Liver (tissue), 3 donors: ENCODE measurements at regions not wholly inside any gene's neighbourhood (a gene's known extent, or its start where the extent isn't known, plus 50 kb on each side); places are given as distances from the start of the nearest gene placed in this dataset.

Experiments
- ATF3 ChIP-seq: IDR thresholded peaks from 2 replicates; pipeline ENCODE4 v1.6.1; 2016; ENCODE audit warnings: antibody characterized with exemption
- EGR1 ChIP-seq, 2 donors: IDR thresholded peaks; 2 replicates each; pipeline ENCODE4 v1.6.1; 2016 to 2018; ENCODE audit warnings: antibody characterized with exemption in 2 of 2, low read depth in 2 of 2
- FOXA1 ChIP-seq: IDR thresholded peaks from 2 replicates; pipeline ENCODE4 v1.6.1; 2016; ENCODE audit warnings: antibody characterized with exemption
- GABPA ChIP-seq, 2 donors: IDR thresholded peaks in 1 of 2; conservative IDR thresholded peaks in 1 of 2; 2 replicates each; pipeline ENCODE4 v1.6.1; 2016; ENCODE audit warnings: antibody characterized with exemption in 2 of 2, mild to moderate bottlenecking in 1 of 2, moderate library complexity in 1 of 2
- JUND ChIP-seq, 2 donors: IDR thresholded peaks; 2 replicates each; pipeline ENCODE4 v1.6.1; 2016; ENCODE audit warnings: antibody characterized with exemption in 2 of 2
- MAX ChIP-seq: IDR thresholded peaks from 2 replicates; pipeline ENCODE4 v1.6.1; 2016; ENCODE audit warnings: antibody characterized with exemption
- NR2F2 ChIP-seq: IDR thresholded peaks from 2 replicates; pipeline ENCODE4 v1.6.1; 2016; ENCODE audit warnings: antibody characterized with exemption
- RAD21 ChIP-seq, 2 donors: IDR thresholded peaks; 2 replicates each; pipeline ENCODE4 v1.6.1; 2016; ENCODE audit warnings: antibody characterized with exemption in 2 of 2, mild to moderate bottlenecking in 2 of 2
- REST ChIP-seq: IDR thresholded peaks from 2 replicates; pipeline ENCODE4 v1.6.1; 2016; ENCODE audit warnings: antibody characterized with exemption, mild to moderate bottlenecking
- RXRA ChIP-seq, 2 donors: IDR thresholded peaks; 2 replicates each; pipeline ENCODE4 v1.6.1; 2017 to 2018; ENCODE audit warnings: antibody characterized with exemption in 2 of 2, mild to moderate bottlenecking in 1 of 2
- TAF1 ChIP-seq: conservative IDR thresholded peaks from 2 replicates; pipeline ENCODE4 v1.6.1; 2016; ENCODE audit warnings: antibody characterized with exemption, mild to moderate bottlenecking
- YY1 ChIP-seq: IDR thresholded peaks from 2 replicates; pipeline ENCODE4 v1.6.1; 2016; ENCODE audit warnings: antibody characterized with exemption, mild to moderate bottlenecking
- ZBTB33 ChIP-seq: IDR thresholded peaks from 2 replicates; pipeline ENCODE4 v1.6.1; 2016; ENCODE audit warnings: antibody characterized with exemption
- TF ChIP-seq, protein P1 (sequence below): fragments of 150-350 bp; IDR thresholded peaks from 2 replicates; pipeline ENCODE4 v1.5.1; 2017; ENCODE audit warnings: improper control_type of control experiment, low read depth, low read length; ENCODE audit not compliant: missing input control
- donor health status: healthy.
- donor health status: healthy.

DNA sequence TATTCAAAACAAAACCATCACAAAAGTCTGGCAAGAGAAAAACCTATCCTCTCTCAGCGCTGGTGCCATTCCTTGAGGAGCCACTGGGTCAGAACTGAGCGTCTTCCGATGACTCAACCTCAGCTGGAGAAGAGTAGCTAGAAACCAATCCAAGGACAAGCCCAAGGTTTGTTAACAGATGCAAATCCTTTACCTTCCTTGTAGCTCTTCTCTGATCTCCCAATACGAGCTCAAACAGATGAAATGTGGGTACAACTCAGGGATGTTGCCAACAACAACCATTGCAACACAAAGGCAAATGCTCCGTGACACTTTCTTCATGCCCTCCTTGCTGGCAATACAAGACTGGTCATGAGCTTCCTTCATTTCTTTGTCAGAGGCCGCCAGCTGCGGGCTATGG, 337.1 kb downstream of the SIPA1L2 start:
- TF ChIP-seq NR2F2: no peak
- no peak for TF ChIP-seq RAD21 (IDR thresholded peaks at IDR 0.05)
- TF ChIP-seq, protein P1, sequence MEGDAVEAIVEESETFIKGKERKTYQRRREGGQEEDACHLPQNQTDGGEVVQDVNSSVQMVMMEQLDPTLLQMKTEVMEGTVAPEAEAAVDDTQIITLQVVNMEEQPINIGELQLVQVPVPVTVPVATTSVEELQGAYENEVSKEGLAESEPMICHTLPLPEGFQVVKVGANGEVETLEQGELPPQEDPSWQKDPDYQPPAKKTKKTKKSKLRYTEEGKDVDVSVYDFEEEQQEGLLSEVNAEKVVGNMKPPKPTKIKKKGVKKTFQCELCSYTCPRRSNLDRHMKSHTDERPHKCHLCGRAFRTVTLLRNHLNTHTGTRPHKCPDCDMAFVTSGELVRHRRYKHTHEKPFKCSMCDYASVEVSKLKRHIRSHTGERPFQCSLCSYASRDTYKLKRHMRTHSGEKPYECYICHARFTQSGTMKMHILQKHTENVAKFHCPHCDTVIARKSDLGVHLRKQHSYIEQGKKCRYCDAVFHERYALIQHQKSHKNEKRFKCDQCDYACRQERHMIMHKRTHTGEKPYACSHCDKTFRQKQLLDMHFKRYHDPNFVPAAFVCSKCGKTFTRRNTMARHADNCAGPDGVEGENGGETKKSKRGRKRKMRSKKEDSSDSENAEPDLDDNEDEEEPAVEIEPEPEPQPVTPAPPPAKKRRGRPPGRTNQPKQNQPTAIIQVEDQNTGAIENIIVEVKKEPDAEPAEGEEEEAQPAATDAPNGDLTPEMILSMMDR: no peak
- no peak for TF ChIP-seq TAF1
- no peak for TF ChIP-seq MAX
- no peak for TF ChIP-seq ZBTB33
- TF ChIP-seq YY1: no peak
- TF ChIP-seq FOXA1: no peak
- TF ChIP-seq JUND (IDR thresholded peaks at IDR 0.05): no peak
- TF ChIP-seq EGR1 (IDR thresholded peaks at IDR 0.05; ENCODE audit: low read depth in 2 of 2): no peak
- TF ChIP-seq ATF3: no peak
- TF ChIP-seq REST: no peak
- no peak for TF ChIP-seq RXRA (IDR thresholded peaks at IDR 0.05)
- no peak for TF ChIP-seq GABPA (IDR thresholded peaks at IDR 0.05 in 1 of 2, conservative IDR thresholded peaks at IDR 0.05 in 1 of 2)
